GM12865 (cell line): ENCODE measurements at regions not wholly inside any gene's neighbourhood (a gene's known extent, or its start where the extent isn't known, plus 50 kb on each side); places are given as distances from the start of the nearest gene placed in this dataset.
"Not testable (repeated sequence)": the region's sequence is repeated elsewhere in the genome, so short reads cannot be mapped to it uniquely, and the experiment has no call there.

Experiments used
- DNase-seq: peaks from one replicate; pipeline ENCODE4 v3.0.0; 2010; ENCODE audit warnings: low read depth
- H3K4me3 ChIP-seq: 2 replicates; pipeline ENCODE4 v1.5.1; 2011; ENCODE audit warnings: mild to moderate bottlenecking, low read depth, low read length, control low read depth
- TF ChIP-seq, protein P1 (sequence below): IDR thresholded peaks from 2 replicates; pipeline ENCODE4 v1.5.1; 2011; ENCODE audit warnings: low read length, control low read depth, low read depth, inconsistent platforms; ENCODE audit not compliant: insufficient read depth; ENCODE audit errors: missing control alignments

DNA sequence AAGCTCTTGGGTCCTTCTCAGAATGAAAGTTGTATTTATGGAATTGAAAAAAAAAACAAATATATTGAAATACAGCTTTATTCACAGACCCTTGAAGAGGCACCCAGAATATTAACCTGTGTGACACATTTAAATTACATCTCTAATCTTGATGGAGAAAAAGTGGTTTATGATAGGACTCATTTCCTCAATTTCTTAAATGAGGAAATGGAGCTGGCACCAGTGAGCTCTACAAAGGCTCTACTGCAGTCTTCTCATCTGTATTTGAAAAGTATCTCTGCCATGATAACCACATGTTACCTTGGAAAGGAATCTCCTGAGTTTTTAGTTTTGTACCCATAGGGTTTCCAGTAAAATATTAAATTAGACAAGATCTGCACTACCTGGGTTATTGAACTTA is 186.5 kb downstream of the HIPK3 start:
- no peak for DNase-seq
- no peak overlapping the region for H3K4me3 ChIP-seq
- TF ChIP-seq, protein P1, sequence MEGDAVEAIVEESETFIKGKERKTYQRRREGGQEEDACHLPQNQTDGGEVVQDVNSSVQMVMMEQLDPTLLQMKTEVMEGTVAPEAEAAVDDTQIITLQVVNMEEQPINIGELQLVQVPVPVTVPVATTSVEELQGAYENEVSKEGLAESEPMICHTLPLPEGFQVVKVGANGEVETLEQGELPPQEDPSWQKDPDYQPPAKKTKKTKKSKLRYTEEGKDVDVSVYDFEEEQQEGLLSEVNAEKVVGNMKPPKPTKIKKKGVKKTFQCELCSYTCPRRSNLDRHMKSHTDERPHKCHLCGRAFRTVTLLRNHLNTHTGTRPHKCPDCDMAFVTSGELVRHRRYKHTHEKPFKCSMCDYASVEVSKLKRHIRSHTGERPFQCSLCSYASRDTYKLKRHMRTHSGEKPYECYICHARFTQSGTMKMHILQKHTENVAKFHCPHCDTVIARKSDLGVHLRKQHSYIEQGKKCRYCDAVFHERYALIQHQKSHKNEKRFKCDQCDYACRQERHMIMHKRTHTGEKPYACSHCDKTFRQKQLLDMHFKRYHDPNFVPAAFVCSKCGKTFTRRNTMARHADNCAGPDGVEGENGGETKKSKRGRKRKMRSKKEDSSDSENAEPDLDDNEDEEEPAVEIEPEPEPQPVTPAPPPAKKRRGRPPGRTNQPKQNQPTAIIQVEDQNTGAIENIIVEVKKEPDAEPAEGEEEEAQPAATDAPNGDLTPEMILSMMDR: no peak

GRCh38 chr11:33438301-33438700 is 181.1 kb downstream of the HIPK3 start:
- TF ChIP-seq, protein P1: no peak
- H3K4me3 ChIP-seq: no peak overlapping the region

GRCh38 chr11:33437529-33437928 is 180.3 kb downstream of the HIPK3 start:
- H3K4me3 ChIP-seq: no peak overlapping the region
- DNase-seq: no peak

More at GRCh38 chr11:33438301-33438700, 181.1 kb downstream of the HIPK3 start:
- DNase-seq: no peak

GRCh38 chr11:33435216-33435615 is 178.0 kb downstream of the HIPK3 start:
- no peak overlapping the region for H3K4me3 ChIP-seq
- TF ChIP-seq, protein P1: no peak
- DNase-seq: no peak

More at GRCh38 chr11:33437529-33437928, 180.3 kb downstream of the HIPK3 start:
- TF ChIP-seq, protein P1: no peak

GRCh38 chr11:33434294-33434693 is 177.1 kb downstream of the HIPK3 start:
- no peak overlapping the region for H3K4me3 ChIP-seq
- DNase-seq: no peak
- TF ChIP-seq, protein P1: no peak

GRCh38 chr11:33428435-33428834 is 171.3 kb downstream of the HIPK3 start:
- DNase-seq, H3K4me3 ChIP-seq: not testable (repeated sequence)

- TF ChIP-seq, protein P1: no peak
- no peak for DNase-seq
- no peak overlapping the region for H3K4me3 ChIP-seq
Observed at GRCh38 chr11:33420959-33421566, 163.9 kb downstream of the HIPK3 start.
